ENCODE measurements at regions not wholly inside any gene's neighbourhood (a gene's known extent, or its start where the extent isn't known, plus 50 kb on each side); places are given as distances from the start of the nearest gene placed in this dataset.

GRCh38 chr10:27440478-27440877, 63.6 kb upstream of the RAB18 start:
- no peaks in the 10 kb centered on the region for H4K20me1 ChIP-seq (ENCODE audit: control insufficient read depth, insufficient read depth, low read depth, low read length)
- H3K36me3 ChIP-seq (ENCODE audit: control insufficient read depth, low read length), result no peaks in the 10 kb centered on the region
- H3K4me3 ChIP-seq (ENCODE audit: low read length), result no peak overlapping the region
- H3K9me2 ChIP-seq (replicated peaks; ENCODE audit: control insufficient read depth, low read length), result no peaks in the 10 kb centered on the region
- no peaks in the 10 kb centered on the region for H3K9me3 ChIP-seq (ENCODE audit: control insufficient read depth, insufficient read depth, low read length)
- H3K4me1 ChIP-seq (ENCODE audit: control insufficient read depth, low read length), result no peaks in the 10 kb centered on the region
- no peaks in the 10 kb centered on the region for H3K79me2 ChIP-seq (ENCODE audit: control insufficient read depth, low read length)
- no peaks in the 10 kb centered on the region for H3F3A ChIP-seq (ENCODE audit: control insufficient read depth, insufficient read depth)
- TF ChIP-seq EZH2phosphoT487 (IDR thresholded peaks at IDR 0.05; ENCODE audit: borderline replicate concordance, low read length) (no peak), CTCF (IDR thresholded peaks at IDR 0.05; ENCODE audit: low read depth, low read length, poor library complexity, severe bottlenecking) (no peak)
- no peak overlapping the region for H3K4me2 ChIP-seq (ENCODE audit: low read length)
- no peak overlapping the region for H3K27ac ChIP-seq (ENCODE audit: low read depth, low read length)
- peaks cover 7% of the 10 kb centered on the region; the same call in 1 of the 2 replicates for H3K27me3 ChIP-seq (ENCODE audit: control insufficient read depth, low read length)

- no peak for TF ChIP-seq EZH2phosphoT487 (IDR thresholded peaks at IDR 0.05; ENCODE audit: borderline replicate concordance, low read length)
- no peak for TF ChIP-seq CTCF (IDR thresholded peaks at IDR 0.05; ENCODE audit: low read depth, low read length, poor library complexity, severe bottlenecking)
- Histone ChIP-seq H3K4me2 (ENCODE audit: low read length) (no peak overlapping the region), H3K27ac (ENCODE audit: low read depth, low read length) (no peak overlapping the region), H3K79me2 (ENCODE audit: control insufficient read depth, low read length) (no peaks in the 10 kb centered on the region), H3K4me1 (ENCODE audit: control insufficient read depth, low read length) (no peaks in the 10 kb centered on the region), H3F3A (ENCODE audit: control insufficient read depth, insufficient read depth) (no peaks in the 10 kb centered on the region), H4K20me1 (ENCODE audit: control insufficient read depth, insufficient read depth, low read depth, low read length) (no peaks in the 10 kb centered on the region), H3K9me3 (ENCODE audit: control insufficient read depth, insufficient read depth, low read length) (no peaks in the 10 kb centered on the region), H3K27me3 (ENCODE audit: control insufficient read depth, low read length) (peaks cover 7% of the 10 kb centered on the region; the same call in 1 of the 2 replicates), H3K36me3 (ENCODE audit: control insufficient read depth, low read length) (no peaks in the 10 kb centered on the region), H3K4me3 (ENCODE audit: low read length) (no peak overlapping the region), H3K9me2 (replicated peaks; ENCODE audit: control insufficient read depth, low read length) (no peaks in the 10 kb centered on the region)
Observed at GRCh38 chr10:27440021-27440420, 64.1 kb upstream of the RAB18 start.

GRCh38 chr10:27439101-27439500, 65.0 kb upstream of the RAB18 start:
- Histone ChIP-seq H3K9me2 (replicated peaks; ENCODE audit: control insufficient read depth, low read length) (no peaks in the 10 kb centered on the region), H3K27ac (ENCODE audit: low read depth, low read length) (no peak overlapping the region), H3F3A (ENCODE audit: control insufficient read depth, insufficient read depth) (no peaks in the 10 kb centered on the region), H3K4me1 (ENCODE audit: control insufficient read depth, low read length) (no peaks in the 10 kb centered on the region), H3K4me3 (ENCODE audit: low read length) (no peak overlapping the region), H3K79me2 (ENCODE audit: control insufficient read depth, low read length) (no peaks in the 10 kb centered on the region), H3K27me3 (ENCODE audit: control insufficient read depth, low read length) (peaks cover 7% of the 10 kb centered on the region; the same call in 1 of the 2 replicates), H3K4me2 (ENCODE audit: low read length) (no peak overlapping the region), H4K20me1 (ENCODE audit: control insufficient read depth, insufficient read depth, low read depth, low read length) (no peaks in the 10 kb centered on the region), H3K9me3 (ENCODE audit: control insufficient read depth, insufficient read depth, low read length) (no peaks in the 10 kb centered on the region), H3K36me3 (ENCODE audit: control insufficient read depth, low read length) (no peaks in the 10 kb centered on the region)
- TF ChIP-seq CTCF (IDR thresholded peaks at IDR 0.05; ENCODE audit: low read depth, low read length, poor library complexity, severe bottlenecking), result no peak
- no peak for TF ChIP-seq EZH2phosphoT487 (IDR thresholded peaks at IDR 0.05; ENCODE audit: borderline replicate concordance, low read length)

Measured in DOHH2 (cell line).